Activated T-helper 9 cell treated with anti-CD3 and anti-CD28 coated beads, Interleukin-2, amount 50 U/mL, for 16 hours (primary cell): ENCODE measurements at regions not wholly inside any gene's neighbourhood (a gene's known extent, or its start where the extent isn't known, plus 50 kb on each side); places are given as distances from the start of the nearest gene placed in this dataset.

Source experiments
- DNase-seq: peaks from one replicate; pipeline ENCODE4 v3.0.0-alpha.2; 2020; ENCODE audit warnings: low read depth

GRCh38 chr10:88129013-88129412 lies 265.6 kb downstream of the PTEN start:
- no peak for DNase-seq

GRCh38 chr10:88130912-88131311 lies 267.5 kb downstream of the PTEN start:
- DNase-seq: no peak

- no peak for DNase-seq
These were observed 268.2 kb downstream of the PTEN start for GRCh38 chr10:88131511-88132139.

- no peak for DNase-seq
These were observed 273.3 kb downstream of the PTEN start for GRCh38 chr10:88136712-88137111.

GRCh38 chr10:88138319-88138848 lies 275.0 kb downstream of the PTEN start:
- DNase-seq: no peak

- DNase-seq: no peak
These were observed 283.8 kb downstream of the PTEN start for GRCh38 chr10:88147000-88147798.

GRCh38 chr10:88149906-88150305 lies 286.5 kb downstream of the PTEN start:
- no peak for DNase-seq

DNA sequence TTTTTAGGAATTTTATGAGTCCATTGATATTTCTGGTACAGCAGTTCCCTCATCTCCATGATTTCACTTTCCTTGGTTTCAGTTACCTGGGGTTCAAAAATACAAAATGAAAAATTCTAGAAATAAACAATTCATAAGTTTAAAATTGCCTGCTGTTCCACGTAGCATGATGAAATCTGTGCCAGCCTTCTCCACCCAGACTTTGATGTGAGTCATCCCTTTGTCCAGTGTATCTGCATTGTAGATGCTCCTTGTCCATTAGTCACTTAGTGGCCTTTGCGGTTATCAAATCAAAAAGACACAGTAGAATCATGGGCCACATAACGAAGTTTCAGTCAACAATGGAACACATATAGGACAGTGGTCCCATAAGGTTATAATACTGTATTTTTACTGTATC lies 286.9 kb downstream of the PTEN start:
- no peak for DNase-seq

- DNase-seq: peak; percentile 23
These were observed 289.3 kb downstream of the PTEN start for GRCh38 chr10:88152728-88153133.

DNA sequence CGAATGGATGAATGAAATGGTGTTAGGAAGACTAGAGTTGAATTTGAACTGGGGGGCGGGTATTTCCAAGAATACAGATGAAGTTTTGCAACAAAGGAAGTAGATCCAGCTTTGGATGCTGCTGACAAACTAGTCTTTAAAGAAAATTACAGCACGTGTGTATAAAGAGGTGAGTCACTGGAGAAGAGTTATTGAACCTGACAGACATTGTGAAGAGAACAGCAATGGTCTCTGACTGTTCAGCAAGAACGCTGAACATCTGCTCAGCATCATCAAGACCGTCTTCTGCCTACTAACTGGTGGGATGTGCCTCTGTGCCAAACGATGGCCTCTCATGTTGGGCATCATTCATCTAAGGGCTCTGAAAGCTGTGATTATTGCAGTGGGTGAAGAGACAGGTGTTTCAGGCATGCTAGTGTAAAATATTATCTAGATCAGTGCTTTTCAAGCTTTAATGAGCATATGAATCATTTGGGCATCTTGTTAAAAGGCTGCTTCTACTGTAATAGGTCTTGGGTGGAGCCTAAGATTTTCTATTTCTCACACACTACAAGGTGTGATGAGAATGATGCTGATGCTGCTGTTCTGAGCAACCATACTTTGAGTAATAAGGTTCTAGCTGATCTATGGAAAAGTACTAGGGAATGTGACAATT lies 291.3 kb downstream of the PTEN start:
- DNase-seq: no peak

DNA sequence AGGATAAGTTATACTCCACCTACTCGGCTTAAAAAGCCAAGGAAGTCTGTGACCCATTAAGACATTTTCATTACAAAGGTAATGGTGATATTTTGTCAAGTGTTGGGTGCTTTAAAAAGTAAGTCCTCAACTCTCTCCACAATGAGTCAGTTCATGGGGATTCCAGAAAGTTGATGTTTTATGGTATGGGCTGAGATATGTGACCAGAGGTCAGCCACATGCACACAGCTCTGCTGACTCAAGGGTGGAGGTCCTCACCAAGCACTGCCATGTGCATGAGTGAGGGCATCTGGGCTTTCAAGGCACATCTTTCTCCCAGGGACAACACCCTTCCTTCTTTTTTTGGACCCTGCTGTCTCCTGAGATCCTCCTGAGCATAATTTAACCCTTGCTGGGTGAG lies 292.9 kb downstream of the PTEN start:
- no peak for DNase-seq

DNA sequence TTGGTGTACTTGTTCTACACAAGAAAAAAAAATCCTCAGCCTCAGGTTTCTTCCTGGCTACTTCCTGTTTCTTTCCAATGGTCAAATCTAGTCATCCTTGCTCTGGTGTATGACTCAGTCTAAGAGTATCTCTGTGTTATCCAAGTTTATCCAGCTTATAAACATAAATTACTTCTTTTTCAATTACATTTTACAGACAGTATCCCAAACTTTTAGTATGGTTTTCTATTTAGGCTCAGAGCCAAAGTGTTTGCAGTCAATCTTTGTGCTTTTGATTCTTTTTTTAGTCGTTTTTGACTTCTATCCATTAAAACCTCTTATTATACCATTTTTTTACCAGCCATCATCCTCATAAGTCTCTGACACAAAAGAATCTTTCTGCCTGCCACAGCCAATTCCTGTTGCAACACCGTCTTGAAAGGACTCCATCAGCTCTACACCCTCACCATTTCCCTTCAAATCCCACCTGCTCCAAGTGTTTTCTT lies 294.6 kb downstream of the PTEN start:
- DNase-seq: no peak

DNA sequence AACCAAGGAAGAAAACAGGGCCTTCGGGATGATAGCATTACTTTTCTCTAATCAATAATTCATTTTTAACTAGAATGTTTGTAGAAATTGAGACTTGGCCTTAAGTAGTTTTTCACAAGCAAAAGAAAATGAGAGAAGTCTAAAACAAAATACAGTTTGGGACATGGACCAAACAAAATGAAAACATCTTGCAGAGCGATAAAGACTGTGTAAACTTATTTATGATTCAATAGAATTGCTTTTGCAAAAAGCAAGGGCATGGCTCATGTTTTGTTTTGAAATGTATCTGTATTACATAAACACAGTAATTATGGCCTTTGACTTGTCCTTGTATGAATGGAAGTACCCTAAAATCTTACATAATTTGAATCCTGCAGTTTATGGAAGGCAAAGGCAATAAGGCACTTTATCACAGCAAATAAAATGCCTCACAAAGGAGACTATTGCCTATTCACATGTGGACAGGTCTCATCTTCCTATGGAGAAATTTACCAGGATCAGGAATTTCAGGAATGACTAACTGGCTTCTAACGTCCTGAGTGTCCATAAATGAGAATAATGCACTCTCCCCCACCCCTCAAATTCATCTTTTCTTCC lies 295.2 kb downstream of the PTEN start:
- DNase-seq: no peak

- DNase-seq: no peak
These were observed 295.9 kb downstream of the PTEN start for GRCh38 chr10:88159127-88159829.

- no peak for DNase-seq
These were observed 297.6 kb downstream of the PTEN start for GRCh38 chr10:88161070-88161469.

DNA sequence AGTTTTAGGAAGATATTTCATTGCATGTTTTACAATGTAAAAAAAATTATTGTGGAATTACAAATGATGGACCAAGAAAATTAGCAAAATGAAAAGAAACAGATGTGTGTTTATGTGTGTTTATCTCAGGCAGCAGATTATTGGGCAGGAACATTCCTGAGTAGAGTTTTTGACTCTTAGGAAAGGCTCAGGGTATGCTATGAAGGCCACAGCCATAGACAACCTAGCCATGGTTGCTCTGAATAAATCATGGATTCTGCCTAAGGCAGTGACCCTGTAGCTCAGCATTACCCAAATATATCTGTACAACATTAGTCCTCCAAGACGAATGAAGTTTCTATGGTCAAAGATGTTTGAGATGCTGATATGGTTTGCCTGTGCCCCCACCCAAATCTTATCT lies 298.3 kb downstream of the PTEN start:
- no peak for DNase-seq

DNA sequence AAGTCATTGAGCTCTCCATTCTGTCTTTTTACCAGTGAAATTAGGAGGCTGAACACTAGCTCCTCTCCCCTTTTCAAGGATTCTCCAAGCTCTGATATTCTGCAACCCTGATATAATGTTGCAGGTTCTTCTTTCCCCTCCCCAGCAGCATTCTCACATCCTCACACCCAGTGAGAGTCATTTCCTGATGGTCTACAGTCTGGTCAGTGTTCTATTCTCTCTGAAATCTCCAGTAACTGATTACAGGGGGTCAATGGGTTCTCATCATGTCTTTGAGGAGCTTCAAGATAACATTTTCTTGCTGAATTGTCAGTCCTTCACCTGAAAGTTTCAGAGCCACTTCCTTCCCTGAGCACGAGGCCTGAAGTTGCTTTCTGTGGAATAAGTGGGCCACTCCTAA lies 299.4 kb downstream of the PTEN start:
- DNase-seq: no peak

GRCh38 chr10:88163572-88163971 lies 300.1 kb downstream of the PTEN start:
- no peak for DNase-seq

DNA sequence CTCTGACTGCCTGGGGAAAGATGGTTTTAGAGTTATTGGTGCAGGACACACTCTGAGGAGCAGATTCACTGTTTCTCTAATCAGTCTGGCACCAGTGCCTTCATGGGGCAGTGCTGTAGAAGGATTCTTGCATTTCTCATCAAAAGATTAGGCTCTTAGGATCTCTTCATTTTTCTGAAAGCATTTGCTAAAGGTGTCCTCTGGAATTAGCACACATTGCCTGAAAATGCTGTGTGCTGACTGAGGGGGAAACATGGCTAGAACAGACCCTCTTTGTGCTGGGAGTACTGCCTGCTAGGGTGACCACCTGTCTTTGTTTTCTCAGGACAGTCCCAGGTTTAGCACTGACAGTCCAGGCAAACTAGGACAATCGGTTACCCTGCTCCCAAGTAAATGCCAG lies 301.0 kb downstream of the PTEN start:
- DNase-seq: no peak

DNA sequence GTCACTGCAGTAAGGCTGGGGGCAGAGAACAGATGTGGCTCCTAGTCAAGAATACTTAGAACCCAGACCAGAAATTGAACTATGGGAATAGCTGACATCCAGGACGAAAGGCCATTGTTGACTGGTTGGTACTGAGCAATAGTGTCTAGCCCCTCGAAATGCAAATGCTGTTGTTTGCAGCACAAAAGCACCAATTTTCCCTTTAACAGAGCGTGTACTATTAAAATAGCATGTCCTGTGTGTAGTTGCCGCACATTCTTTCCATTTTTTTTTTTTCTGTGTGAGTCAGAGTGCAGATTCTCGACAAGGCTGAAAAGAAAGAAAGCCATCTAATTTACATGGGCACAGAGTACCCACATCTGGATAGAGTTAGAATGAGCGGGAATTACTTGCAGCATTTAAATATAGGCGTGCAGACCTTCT lies 302.4 kb downstream of the PTEN start:
- DNase-seq: no peak

- no peak for DNase-seq
These were observed 305.0 kb downstream of the PTEN start for GRCh38 chr10:88168171-88169036.
